WTC11 (cell line): ENCODE measurements at regions not wholly inside any gene's neighbourhood (a gene's known extent, or its start where the extent isn't known, plus 50 kb on each side); places are given as distances from the start of the nearest gene placed in this dataset.

Experiments used
- PRRX2 ChIP-seq: fragments of 250-450 bp; sonication (Bioruptor Pico); IDR thresholded peaks from 2 replicates; pipeline ENCODE4 v1.8.0; 2021; ENCODE audit warnings: mild to moderate bottlenecking
- TEAD4 ChIP-seq: sonication (generic); formaldehyde crosslinking; IDR thresholded peaks from 2 replicates; pipeline ENCODE4 v1.8.0; 2022; ENCODE audit warnings: mild to moderate bottlenecking, missing genetic modification reagents
- ZNF232 ChIP-seq: sonication (generic); formaldehyde crosslinking; IDR thresholded peaks from 2 replicates; pipeline ENCODE4 v1.8.0; 2022; ENCODE audit warnings: mild to moderate bottlenecking, missing genetic modification reagents
- ZNF263 ChIP-seq: sonication (generic); formaldehyde crosslinking; IDR thresholded peaks from 2 replicates; pipeline ENCODE4 v1.8.1; 2022; ENCODE audit warnings: low read depth, mild to moderate bottlenecking, moderate library complexity, missing genetic modification reagents
- TF ChIP-seq, protein P1 (sequence below): fragments of 200-600 bp; IDR thresholded peaks from 2 replicates; pipeline ENCODE4 v1.8.0; 2022; ENCODE audit warnings: antibody characterized with exemption
- TF ChIP-seq, protein P2 (sequence below): sonication (generic); formaldehyde crosslinking; IDR thresholded peaks from 2 replicates; pipeline ENCODE4 v1.8.1; 2022; ENCODE audit warnings: low read depth, missing genetic modification reagents, borderline replicate concordance

DNA sequence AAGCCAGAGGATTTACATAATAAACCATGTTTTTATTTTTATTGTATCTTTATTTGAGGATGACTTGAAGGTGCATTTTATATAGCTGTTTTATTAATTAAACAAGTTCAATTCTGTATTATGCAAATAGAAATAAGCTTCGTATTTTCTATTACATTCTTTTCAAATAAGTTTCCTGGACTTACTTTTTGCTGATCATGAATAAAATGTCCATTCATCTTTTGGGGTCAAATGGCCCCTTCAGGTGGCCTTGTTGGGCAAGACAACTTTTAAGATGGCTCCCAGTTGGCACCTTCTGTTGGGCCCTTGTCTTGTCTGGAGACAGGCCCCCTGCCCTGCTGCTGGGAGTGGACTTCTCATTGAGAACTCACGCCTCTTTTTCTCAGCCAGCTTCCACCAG is 654.6 kb upstream of the NOX3 start:
- TF ChIP-seq ZNF263 (CRISPR knock-in tag) = no peak
- no peak for TF ChIP-seq TEAD4 (CRISPR knock-in tag)
- TF ChIP-seq ZNF232 (CRISPR knock-in tag) = no peak
- no peak for TF ChIP-seq PRRX2 (CRISPR knock-in tag)
- TF ChIP-seq, protein P1, sequence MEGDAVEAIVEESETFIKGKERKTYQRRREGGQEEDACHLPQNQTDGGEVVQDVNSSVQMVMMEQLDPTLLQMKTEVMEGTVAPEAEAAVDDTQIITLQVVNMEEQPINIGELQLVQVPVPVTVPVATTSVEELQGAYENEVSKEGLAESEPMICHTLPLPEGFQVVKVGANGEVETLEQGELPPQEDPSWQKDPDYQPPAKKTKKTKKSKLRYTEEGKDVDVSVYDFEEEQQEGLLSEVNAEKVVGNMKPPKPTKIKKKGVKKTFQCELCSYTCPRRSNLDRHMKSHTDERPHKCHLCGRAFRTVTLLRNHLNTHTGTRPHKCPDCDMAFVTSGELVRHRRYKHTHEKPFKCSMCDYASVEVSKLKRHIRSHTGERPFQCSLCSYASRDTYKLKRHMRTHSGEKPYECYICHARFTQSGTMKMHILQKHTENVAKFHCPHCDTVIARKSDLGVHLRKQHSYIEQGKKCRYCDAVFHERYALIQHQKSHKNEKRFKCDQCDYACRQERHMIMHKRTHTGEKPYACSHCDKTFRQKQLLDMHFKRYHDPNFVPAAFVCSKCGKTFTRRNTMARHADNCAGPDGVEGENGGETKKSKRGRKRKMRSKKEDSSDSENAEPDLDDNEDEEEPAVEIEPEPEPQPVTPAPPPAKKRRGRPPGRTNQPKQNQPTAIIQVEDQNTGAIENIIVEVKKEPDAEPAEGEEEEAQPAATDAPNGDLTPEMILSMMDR = no peak
- TF ChIP-seq, protein P2, sequence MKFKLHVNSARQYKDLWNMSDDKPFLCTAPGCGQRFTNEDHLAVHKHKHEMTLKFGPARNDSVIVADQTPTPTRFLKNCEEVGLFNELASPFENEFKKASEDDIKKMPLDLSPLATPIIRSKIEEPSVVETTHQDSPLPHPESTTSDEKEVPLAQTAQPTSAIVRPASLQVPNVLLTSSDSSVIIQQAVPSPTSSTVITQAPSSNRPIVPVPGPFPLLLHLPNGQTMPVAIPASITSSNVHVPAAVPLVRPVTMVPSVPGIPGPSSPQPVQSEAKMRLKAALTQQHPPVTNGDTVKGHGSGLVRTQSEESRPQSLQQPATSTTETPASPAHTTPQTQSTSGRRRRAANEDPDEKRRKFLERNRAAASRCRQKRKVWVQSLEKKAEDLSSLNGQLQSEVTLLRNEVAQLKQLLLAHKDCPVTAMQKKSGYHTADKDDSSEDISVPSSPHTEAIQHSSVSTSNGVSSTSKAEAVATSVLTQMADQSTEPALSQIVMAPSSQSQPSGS (CRISPR knock-in tag) = no peak
